GM18499 (cell line): ENCODE measurements at regions not wholly inside any gene's neighbourhood (a gene's known extent, or its start where the extent isn't known, plus 50 kb on each side); places are given as distances from the start of the nearest gene placed in this dataset.
"Not testable (repeated sequence)": the region's sequence is repeated elsewhere in the genome, so short reads cannot be mapped to it uniquely, and the experiment has no call there.

Source experiments
- ATAC-seq: cut with Tn5 transposase; IDR thresholded peaks from one replicate; pipeline ENCODE4 v1.9.1; 2021; ENCODE audit warnings: moderate number of reproducible peaks; ENCODE audit not compliant: insufficient read depth, unreplicated experiment

- no peak for ATAC-seq
Observed at GRCh38 chr7:41579961-41580935, 122.6 kb downstream of the INHBA start.

DNA sequence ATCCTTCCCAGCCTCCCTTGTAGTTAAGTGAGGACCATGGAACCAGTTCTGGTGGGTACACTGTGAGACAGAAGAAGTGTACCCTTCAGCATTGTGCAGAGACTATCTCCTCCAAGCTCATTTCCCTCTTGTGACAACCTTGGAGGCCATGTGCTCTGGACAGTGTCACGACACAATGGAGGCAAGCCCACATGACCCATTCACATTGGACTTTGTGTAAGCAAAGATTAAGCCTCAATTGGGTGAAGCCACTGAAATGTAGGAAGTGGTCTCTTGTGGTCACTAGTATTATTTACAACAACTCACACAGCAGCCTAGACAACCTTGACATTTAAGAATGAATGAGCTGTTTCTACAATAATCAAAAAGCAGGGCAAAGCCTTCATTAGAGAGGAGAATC is 124.2 kb downstream of the INHBA start:
- ATAC-seq = no peak

DNA sequence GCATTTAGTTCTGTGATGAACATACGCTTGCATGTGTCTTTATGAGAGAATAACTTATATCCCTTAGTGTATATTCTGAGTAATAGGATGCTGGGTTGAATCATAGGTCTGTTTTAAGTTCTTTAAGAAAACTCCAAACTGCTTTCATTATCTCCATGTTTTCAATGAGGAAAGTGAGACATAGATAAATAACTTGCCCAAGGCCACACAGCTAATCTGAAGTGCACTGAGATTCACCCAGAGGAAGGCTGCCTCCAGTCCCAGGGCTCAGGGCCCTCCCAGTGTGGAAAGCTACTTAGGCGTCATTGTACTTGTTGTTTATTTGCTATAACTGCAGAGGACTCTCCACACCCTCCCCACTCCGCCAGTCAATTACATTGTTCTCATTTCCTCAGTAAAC is 126.7 kb downstream of the INHBA start:
- ATAC-seq = no peak

DNA sequence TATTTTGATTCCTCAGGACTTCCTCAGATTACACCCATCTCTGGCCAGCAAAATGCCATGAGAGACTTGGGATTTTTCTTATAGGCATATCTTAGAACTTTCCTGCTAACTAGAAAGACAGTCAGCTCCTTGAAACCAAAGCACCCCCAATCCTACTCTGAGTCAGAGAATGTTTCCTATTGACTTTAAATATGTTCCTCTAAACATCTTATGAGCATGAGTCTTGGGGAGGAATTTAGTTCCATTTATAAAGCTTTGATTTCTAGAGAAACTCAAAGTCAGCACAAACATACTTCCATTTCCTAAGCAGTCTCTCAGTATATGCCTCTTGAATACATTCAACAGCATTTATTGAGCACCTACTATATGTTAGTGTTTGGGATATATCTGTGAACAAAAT is 128.5 kb downstream of the INHBA start:
- no peak for ATAC-seq

DNA sequence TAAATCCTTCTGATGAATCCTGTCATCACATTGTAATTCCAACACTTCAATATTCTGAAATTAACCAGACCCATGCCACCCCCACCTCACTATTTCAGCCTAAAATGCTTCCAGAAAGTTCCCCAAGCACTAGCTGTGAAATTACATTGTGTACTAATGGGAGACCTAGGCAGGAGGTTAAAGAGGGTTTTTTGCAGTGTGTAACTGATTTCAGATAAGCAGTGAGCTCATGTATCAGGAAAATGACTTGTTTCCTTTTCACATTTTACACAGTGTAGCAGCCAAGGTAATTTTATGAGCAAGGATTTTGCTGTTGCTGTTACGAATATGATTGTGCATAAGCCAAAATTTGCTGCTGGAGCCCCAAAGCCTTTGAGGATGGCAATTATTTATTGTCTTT is 129.0 kb downstream of the INHBA start:
- no peak for ATAC-seq

- no peak for ATAC-seq
Observed at GRCh38 chr7:41573443-41573842, 129.4 kb downstream of the INHBA start.

GRCh38 chr7:41573015-41573414 is 129.9 kb downstream of the INHBA start:
- no peak for ATAC-seq

DNA sequence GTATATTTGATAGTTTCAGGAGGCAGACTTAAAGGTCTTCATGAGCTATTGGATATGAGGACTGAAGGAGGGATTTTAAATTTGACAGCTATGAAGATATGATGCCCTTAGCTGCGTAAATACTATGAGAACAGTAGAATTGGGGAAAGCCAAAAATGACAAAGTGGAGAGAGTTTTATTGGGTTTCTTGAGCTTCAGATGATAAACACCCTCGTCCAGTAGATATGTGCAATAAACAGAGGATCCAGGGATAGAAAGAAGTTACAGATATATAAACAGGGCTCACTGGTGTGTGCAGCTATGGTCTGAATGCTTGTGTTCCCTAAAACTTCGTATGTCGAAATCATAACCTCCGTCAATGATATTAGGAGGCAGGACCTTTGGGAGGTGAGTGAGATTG is 131.3 kb downstream of the INHBA start:
- no peak for ATAC-seq

DNA sequence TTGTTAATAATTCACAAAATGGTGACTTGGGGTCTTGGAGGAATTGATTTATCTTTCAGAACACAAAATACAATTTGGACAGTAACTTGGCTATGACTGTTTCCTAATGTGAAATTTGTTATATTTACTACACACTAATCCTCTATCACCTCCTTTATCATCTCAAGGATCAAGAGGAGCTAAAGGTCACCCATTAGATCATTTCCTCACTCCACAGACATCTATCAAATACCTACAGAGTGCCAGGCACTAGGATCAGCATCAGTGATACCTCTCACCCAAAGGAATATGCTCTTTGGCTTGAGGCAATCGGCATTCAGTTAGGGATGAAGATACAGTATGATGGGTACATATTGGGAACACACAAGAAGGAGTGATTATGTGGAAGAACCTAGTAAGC is 132.1 kb downstream of the INHBA start:
- no peak for ATAC-seq

DNA sequence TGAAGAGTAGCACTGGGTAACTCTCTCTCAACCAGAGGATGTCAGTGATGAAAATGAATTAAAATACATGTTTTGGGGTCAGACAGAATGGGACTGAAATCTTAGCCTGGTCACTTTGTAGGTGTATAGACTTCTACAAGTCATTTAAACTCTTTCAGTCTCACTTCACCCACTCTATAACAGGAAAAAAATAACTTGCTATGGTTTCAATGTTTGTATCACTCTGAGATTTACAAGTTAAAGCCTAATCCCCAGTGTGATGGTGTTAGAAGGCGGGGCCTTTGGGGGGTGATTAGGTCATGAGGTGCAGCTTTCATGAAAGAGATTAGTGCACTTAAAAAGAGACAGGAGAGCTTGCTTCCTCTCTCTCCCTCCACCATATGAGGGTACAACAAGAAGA is 134.8 kb downstream of the INHBA start:
- ATAC-seq = no peak

DNA sequence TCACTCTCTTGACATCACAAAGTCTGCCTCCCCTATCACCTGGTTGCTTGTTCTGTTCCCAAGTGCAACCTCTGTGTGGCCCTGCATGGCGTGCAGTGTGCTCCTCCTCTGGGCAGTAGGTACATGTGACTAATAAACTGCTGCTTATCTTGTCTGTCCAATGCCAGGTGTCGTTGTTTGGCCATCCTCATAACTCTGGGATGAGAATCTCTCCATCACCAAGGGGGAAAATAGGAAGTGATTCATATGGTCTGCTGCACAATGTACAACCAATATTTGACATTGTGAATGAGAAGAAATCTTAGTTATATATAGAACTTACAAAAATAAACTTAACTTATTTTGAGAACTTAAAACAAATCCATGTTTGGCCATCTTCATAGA is 135.2 kb downstream of the INHBA start:
- ATAC-seq = no peak

DNA sequence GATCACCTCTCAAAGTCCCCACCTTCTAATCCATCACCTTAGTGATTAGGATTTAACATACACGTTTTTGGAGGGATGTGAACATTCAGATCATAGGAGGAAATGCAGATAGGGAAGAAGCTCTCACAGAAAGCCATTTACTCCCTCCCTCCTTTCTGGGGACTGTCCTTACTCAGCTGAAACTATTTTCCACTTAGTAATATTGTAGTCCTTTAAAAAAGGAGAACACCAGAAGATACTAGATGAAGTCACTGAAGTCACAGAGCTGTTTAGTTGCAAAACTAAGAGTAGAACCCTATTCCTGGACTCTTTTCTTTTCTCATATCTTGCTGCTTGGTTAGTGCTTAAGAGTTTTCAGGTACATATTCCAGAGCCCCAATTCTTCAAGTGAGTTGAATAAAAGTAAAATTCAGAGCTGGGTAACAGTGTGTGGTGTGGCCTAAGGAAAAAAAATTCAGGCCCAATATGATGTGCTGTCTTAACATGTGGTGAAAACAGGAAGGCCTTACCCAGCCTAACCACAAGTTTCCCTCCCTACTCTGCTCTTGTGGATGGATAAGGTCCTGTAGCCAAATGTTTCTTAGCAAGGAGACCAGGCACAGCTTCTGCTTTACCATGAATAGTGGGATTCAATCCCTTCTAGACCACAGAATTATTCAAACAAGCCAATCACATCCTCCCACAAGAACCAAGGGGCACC is 135.7 kb downstream of the INHBA start:
- ATAC-seq = no peak

- ATAC-seq = no peak
Observed at GRCh38 chr7:41566581-41566980, 136.3 kb downstream of the INHBA start.

- no peak for ATAC-seq
Observed at GRCh38 chr7:41565655-41566054, 137.2 kb downstream of the INHBA start.

DNA sequence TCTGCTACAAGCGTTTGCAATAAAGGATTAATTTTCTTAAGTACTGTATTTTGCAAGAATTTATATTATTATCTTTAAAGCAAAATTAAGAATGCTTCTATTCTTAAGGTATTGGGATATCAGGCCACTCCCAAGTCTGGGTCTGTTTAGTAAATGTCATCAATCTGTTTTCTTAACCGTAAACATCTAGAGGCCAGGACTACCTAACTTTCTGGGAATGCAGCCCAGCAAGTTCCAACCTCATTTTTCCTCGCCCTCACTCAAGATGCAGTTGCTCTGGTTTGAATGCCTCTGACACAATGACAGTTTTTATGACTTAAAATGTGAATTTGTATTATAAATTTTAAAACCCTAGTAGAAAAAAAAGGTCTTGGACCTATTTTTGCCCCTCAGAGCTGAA is 143.5 kb downstream of the INHBA start:
- ATAC-seq = no peak

- ATAC-seq = no peak
Observed at GRCh38 chr7:41554481-41554880, 148.4 kb downstream of the INHBA start.

DNA sequence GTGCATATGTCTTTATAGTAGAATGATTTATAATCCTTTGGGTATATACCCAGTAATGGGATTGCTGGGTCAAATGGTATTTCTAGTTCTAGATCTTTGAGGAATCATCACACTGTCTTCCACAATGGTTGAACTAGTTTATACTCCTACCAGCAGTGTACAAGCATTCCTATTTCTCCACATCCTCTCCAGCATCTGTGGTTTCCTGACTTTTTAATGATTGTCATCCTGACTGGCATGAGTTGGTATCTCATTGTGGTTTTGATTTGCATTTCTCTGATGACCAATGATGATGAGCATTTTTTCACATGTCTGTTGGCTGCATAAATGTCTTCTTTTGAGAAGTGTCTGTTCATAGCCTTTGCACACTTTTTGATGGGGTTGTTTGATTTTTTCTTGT is 152.8 kb downstream of the INHBA start:
- not testable (repeated sequence) for ATAC-seq

- ATAC-seq = no peak
Observed at GRCh38 chr7:41544241-41544640, 158.6 kb downstream of the INHBA start.

DNA sequence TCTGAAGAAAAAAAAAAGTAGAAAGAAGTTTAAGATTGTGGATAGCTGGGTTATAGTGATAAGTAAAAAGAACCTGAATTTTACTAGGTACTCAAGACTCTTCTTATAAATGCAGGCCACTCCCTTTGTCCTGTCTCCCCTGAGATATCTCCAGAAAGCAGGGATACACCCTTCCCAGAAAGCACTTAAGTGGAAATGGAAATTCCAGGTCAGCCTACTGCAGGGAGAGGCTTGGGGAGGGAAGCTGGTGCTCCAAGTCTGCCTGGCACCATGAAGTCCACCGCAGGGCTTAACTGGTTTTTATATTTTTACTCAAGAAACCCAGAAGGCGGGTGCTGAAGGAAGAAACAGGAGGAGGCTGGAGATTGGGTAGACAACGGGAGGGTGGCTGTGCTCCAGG is 162.3 kb downstream of the INHBA start:
- no peak for ATAC-seq

DNA sequence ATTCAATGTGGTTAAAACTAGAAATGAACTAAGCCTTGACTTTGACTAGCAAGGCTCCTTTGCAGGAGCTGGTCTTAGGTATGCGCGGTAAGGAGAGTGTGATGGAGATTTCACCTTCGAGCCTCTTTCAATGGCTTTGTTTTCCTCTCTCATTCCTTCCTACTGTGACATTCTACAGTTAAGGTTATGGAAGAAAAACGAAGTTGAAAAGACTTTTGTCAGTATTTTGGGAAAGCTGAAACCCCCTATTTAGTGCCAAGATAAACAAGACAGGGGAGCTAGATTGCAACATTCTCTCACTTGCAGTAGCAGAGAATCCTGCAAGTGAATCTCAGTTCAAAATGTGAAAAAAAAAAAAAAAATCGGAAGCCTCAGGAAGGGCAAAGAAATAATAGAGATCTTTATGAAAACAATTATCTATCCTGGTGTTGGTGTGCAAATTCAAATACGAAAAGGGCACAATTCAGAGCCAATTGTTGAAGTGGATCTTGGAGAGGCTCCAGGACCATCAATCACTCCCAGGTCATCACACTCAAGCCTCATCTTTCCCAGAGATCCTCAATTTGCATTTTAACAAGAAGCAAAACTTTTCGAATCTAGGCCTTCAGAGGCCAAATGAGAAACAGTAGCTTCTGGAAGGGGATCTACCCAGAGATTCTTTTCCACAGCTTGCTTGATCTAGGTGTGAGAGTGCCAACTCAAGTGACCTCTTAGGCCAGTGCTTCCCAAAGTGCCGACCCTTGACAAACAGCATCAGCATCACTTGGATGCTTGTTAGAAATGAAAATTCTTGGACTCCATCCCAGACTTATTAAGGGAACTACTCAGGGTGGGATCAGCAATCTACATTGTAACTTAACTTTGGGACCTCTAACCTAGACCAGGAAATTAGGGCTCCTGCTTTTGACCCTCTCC is 163.8 kb downstream of the INHBA start:
- ATAC-seq = no peak
